HG03565 (cell line): ENCODE measurements at regions not wholly inside any gene's neighbourhood (a gene's known extent, or its start where the extent isn't known, plus 50 kb on each side); places are given as distances from the start of the nearest gene placed in this dataset.

Experiments
- ATAC-seq: cut with Tn5 transposase; IDR thresholded peaks from one replicate; pipeline ENCODE4 v1.9.1; 2021; ENCODE audit warnings: mild to moderate bottlenecking, moderate library complexity; ENCODE audit not compliant: unreplicated experiment

DNA sequence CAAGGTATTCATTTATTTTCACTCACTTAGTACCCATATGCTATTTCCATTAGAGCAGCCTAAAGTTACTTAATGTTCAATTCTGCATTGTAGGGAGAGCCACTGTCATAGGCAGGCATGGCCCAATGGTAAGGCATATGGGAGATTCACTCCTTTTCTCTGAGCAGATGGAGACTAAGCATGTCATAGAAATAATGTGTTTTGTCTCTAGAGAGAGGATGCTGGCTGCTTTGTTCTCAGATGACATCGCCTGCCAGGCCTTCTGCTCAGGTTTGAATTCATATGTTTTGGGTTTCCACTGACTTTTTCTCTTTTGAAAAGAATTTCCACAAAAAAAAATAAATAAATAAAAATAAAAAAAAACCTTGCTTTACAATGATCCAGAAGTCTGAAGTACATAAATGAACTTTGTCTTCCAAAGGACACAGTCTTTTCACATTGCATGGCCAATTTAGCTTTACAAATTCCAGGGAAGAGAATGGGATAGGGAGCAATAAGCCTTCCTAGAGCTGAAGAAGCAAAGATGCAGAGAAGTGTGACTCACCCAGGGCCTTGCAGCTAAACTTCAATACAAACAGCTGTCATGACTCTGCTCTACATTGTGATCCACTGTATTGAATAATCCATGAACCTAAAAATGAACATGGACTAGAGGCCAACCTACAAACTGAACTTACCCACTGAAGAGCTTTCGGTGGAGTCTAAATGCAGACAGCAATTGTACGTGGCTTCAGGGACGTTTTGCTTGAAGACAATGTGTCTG is 422.5 kb downstream of the CMPK2 start:
- no peak for ATAC-seq

DNA sequence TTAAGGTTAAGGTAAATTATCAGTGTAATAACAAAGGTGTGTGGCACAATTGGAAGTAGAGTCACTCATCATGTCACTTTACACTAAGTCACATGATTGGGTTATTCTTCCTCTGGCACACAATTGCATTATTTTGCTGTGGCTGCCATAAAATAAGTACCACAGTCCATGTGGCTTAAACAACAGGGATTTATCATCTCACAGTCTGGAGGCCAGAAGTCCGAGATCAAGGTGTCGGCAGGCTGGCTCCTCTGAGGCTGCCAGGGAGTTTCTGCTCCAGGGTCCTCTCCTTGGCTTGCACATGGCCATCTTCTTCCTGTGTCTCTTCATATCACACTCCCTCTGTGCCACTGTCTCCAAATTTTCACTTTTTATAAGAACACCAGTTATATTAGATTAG is 421.2 kb downstream of the CMPK2 start:
- no peak for ATAC-seq

DNA sequence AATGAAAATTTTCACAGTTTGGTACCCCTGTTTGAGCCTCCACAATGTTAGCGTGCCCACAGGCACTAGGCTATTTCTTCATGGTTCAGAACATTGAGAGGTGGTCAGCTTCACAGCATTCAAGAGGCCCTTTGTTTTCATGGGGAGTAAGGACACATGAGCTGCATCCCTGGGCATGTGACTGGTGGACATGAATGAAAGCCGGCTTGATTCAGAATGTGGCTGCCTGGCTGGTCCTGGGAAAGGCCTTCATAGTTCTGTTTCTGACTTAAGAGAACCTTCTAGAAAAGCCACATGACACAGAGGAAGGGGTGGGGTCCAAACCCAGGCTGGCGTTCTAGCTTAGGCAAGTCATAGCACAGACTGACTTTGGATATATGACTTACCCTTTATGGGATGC is 420.6 kb downstream of the CMPK2 start:
- no peak for ATAC-seq

DNA sequence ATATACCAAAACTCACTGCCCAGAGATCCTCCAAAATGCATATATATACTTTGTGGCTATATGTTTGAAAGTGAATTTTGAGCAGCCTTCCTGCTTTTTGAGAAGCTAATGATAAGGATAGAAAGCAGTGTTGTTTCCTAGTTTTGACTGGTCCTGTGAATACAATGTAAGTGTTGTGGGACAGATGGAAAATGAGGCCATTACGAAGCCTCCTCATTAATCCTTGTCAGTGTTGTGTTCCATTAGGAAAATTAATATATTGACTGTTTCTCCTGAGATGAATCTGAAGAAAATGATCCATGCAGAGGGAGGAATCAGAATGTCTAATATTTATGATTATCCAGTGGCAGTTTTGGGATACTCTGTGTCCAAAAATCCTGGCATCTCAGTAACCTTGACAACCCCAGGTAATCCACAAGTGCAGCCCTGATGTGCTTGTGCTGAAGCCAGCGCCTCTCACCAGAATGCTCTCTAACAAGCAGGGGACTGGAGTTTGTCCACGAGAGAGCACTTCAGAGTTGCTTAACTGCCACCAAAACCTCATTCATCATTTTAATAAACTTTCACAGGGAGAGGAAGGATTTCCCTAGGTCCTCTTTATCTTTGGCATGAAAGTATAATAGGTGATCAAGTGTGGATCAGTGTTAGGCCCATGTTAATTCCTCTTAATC is 418.6 kb downstream of the CMPK2 start:
- no peak for ATAC-seq

DNA sequence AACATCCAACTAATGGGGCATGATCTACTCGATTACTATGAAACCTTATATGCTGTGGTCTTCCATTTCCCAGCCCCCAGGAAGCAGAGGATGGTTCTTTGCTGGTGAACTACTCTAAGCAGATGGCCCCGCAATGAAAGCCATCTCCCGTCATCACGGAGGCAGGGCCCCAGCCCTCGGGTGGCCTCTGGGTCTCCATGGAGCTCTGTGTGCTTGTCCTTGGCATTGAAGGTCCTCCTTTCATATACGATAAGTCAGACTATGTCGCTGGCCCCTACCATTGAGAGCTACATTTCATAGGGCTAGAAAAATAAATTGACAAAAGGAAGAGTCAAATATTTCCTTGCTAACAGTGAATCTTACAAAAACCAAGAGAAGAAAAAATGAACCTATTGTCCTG is 416.8 kb downstream of the CMPK2 start:
- no peak for ATAC-seq

DNA sequence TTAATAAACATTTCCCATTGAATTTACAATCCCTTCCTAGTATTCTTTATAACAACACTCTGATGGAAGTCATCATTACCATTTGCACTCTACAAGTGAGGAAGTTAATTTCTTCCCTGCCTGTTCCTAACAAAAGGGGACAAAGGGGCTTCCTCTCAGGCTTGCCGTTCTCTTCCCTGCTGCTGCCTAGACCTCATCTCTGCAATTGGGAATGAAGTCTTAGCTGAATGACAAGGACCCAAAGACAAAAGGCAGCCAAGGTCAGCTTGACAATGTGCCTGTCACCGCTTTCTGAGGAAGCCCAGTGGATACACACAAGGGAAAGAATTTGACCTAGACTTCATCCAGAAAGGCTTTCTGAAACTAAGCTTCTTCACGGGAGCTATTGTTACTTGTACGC is 416.4 kb downstream of the CMPK2 start:
- ATAC-seq, result no peak

DNA sequence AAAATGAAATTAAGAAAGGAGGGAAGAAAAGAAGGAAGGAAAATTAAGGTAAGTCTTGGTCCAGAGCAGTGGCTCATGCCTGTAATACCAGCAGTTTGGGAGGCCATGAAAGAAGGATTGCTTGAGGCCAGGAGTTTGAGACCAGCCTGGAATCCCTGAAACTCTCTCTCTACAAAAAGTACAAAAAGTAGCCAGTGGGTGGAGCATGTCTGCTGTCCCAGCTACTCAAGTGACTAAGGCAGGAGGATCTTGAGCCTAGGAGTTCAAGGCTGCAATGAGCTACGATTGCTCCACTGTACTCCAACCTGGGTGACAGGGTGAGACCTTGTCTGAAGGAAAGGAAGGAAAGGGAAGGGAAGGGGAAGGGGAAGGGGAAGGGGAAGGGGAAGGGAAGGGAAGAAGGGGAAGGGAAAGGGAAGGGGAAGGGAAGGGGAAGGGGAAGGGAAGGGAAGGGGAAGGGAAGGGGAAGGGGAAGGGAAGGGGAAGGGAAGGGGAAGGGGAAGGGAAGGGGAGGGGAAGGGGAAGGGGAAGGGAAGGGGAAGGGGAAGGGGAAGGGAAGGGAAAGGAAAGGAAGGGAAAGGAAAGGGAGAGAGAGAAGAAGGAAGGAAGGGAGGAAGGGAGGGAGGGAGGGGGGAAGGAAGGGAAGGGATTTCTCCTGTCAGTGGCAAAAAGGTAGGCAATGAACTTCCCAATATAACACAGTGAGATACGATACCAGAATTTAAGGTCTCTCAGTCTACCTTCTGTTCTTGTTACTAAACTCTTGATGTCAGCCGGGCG is 412.8 kb downstream of the CMPK2 start:
- ATAC-seq, result no peak

DNA sequence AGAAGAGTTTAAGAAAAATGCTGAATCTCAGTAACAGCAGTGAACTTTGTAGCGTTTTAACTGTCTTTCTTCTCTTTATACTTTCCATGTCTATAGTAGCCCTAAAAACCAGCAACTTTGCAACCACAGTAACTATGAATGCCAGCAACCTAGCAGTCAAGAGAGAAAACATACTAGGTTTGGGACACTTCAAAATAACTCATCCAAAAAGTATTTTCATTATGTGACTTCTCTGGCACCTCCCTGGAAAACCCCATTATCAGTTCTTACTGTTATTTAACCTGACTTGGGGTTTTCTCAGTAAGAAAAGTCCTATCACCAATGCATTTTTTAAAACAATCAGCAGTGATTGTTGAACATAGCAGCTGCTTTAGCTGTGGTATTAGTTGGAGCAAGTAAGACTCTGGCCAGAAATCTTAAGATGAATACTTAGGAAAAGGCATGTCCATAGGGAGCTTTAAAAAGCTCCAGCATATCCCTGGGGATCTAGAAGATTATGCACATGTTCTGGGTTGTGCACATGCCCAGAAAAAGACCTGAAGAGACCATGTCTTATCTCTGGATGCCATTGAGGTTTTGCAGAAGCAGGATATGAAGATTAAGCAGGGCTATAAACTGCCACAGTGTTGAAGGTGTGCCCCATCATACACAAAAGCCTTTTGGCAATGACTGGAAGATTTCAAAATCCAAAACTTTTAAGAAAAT is 411.3 kb downstream of the CMPK2 start:
- ATAC-seq, result no peak

DNA sequence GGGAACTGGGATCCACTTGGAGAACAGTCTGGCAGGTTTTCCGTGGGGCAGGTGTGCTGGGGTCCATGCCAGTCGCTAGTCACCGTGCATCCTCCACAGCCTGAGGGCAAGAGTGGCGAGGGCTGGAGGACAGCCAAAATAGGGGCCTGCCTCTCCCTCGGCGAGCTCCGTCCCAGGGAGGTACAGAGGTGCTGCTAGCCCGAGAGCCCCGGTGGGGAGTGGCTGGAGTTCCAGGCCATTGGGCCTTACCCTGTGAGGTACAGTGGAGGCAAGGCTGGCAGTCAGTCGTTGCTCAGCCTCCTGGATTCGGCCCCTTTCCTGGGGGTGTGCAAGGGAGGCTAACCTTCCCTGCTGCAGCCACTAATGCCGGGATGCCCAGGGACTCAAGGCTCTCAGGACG is 406.6 kb downstream of the CMPK2 start:
- no peak for ATAC-seq

DNA sequence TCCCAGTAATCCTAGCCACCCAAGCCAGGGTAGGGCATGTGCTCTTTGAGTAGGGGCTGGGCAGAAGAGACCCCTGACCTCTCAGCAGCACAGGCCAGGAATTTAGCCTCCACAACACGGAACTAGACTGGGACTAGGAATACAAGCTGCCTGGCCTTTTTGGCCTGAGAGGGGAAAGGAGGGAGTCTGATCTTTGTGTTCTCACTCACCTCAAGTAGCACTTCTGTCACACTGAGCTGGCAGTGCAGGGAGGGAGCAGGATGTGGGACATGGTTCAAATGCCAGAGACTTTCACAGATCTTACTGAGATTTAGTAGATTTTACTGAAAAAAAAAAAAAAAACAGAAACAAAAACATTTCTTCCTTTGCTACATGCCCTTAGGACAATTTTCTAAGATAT is 395.2 kb downstream of the CMPK2 start:
- ATAC-seq, result no peak

DNA sequence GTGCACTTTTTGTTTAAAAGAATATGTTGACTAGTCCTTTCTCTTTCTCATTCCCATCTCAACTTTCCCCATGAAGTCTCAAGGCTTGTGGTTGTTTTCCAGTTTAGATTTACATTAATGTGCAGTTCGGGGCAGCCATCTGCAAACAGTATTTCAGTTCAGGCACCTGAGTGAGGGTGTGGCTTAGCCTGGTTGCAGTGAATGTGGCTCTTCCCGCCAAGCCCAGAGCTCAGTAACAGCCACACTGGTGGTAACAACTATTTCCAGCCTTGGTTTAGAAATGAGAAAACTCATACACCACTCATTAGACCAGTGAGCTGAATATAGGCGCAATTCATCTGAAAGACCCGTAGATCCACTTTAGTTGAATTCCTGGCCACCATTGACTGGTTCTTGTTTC is 394.3 kb downstream of the CMPK2 start:
- no peak for ATAC-seq

DNA sequence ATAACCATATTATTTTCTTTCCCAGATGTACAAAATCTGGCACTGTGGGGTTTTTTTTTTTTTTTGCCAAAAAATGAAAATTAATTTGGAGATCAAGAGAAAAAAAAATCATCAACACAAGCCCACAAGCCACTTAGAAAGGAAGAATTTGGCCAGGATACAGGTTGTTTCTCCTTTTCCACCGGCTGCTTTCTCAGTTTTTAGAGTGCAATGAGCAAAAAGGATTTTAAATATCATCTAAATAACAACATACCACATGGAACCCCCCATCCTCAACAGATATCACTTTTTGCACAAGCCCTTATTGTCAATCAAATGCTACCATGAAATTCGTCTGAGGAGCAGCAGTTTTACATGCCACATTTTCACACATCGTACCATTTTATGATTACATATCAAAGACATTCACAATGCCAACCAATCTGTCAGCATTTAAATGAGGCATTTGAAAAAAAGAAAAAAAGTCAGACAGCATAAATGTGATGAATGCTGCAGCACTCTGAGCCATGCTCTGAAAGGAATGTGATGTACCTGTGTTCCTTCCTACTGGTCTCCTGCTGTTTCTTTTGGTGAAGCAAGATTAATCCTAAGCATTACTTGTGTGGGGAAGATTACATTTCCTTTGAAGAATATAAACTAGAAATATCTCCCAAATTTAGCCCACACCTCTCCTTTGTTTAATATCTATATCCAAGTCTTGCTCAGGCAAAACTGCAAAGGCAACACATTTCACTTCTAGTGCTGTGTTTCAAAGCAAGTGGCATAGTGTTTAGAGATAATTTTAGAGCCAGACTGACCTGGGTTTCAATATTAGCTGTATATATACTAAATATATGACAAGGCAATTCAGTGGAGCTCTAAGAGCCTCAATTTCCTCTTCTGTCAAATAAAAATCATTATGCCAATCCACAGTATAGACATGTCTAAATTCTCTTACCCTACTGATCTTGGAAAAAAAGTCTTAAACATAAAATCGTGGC is 391.3 kb downstream of the CMPK2 start:
- peak; percentile 45 for ATAC-seq

DNA sequence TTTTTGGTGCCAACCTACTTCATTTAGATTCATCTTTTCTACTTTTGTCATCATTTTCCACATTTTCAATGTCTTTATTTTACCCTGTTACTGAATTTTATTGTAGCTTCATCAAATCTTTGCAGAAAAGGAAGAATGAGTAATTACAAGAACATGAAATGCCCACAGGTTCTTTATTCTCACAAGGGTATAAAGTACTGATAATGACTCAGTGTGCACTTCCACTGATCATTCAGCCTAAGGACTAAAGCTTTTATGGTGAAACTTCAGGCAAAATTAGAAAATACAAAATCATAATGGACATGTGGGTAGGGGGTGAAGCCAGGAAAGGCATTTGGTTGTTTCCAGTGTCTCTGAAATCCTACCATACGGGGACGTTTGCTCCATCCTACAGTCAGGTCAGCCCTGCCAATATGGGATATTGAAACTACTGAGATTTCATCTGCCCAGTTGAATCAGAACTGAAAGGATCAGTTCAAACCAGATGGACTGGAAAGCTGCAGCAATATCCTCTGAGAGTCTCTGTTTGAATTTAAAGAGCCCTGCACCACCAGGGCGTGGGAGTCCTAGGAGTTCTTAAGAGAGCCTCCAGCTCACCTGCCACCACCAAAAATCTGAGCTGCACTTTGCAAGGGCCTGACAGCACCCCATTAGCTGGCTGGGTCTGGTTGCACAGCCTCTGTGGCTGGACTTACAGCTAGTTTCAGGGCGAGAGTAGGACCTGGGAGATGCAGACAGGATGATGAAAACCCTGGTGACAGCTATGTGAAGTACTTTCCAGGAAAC is 390.4 kb downstream of the CMPK2 start:
- ATAC-seq, result peak; percentile 67

DNA sequence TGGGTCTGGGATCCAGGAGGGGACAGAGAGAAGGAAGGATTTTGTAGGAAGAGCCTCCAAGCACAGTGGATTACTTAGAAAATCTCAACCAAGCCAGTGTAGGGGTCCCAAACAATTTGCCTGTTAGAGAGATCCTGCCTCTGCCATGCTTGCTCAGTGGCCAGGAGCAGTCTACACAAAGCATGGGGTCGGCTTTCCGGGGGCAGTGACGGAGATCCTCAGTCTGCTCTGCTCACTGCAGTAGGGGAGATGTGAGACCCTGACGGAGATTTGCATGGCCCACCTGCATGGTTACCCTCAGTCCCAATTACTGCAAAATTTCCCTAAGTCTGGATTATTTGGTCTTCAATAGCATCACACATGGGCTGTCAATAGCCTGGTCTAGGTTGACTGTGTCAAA is 385.2 kb downstream of the CMPK2 start:
- ATAC-seq, result no peak

DNA sequence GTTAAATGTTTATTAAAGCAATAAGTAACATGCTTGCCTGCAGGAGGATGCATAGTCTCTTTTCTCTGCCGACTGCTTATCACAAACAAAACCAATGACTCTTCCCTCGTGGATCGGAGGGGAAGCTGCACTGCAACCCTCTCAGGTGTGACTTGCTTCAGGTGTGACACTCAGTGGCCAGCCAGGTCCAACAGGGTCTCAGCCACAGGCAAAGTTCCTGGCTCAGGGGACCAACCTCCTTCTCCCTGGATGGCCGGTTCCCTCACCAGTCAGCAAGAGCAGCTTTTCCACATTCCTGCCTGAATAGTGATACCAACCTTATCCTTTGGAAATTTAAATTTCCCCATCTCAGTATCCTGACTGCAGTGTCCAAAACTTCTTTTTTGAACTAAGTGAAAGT is 383.5 kb downstream of the CMPK2 start:
- no peak for ATAC-seq

DNA sequence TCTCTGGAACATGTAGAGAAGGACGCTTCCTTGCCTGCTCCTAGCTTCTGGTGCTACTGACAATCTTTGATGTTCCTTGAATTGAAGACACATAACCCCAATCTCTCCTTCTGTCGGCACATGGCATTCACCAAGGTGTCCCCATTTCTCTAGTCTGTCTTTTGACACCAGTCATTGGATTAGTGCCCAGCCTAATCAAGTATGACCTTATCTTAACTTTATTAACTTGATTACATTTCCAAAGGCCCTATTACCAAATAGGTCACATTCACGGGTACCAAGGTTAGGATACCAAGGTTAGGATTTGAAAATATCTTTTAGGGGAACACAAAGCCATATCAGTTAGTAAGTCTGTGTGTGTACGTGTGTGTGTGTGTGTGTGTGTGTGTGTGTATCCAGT is 377.9 kb downstream of the CMPK2 start:
- ATAC-seq, result no peak

DNA sequence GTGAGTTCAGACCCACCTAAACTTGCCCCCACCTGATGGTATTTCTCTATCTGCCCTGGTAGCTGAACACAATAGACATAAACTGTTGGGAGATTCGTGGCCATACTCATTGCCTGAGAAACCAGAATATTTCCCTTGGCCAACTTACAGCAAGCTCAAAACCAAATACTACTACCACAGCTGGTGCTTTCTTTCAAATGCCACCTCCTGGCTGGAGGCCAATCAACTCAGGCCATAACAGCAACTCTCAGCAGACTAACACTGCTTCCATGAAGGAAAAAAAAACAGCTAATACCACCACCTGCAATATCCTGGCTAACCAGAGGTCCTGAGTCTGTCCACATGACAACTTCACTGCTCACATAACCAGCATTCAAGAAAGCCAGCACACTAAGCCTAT is 373.1 kb downstream of the CMPK2 start:
- no peak for ATAC-seq

DNA sequence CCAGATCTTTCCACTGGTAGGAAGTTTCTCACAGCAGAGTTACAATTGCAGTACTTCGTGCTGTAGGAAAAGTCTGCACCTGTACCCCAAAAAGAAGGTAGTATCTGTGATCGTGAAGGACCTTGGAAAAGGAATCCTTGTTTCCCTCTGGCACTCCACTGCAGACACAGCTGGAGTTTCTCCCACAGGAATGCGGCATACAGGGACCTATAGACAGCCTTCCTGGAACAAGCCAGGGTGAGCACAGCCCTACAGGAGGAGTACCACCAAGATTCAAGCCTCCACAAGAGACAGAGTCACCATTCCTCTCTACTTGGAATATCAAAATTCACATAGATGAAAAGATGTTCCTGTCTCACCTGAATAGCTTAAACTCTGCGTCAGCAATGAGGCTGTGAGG is 372.4 kb downstream of the CMPK2 start:
- ATAC-seq, result no peak

DNA sequence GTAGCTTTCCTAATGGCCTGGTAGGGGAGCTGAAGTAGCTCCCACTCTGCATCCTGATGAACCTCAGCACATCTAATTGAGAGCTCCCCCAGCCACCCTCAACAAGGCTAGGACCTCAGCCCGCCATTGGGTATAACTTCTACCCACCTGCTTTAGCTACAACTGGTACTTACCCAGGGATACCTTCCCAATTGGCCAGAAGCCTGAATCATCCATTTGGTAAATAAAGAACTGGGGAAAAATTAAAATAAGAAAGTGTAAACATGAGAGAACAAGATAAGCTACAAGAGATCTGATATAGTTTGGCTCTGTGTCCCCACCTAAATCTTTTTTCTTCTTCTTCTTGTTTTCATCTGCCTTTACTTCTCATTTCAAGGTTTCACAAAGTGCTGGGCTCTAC is 372.0 kb downstream of the CMPK2 start:
- no peak for ATAC-seq
